ENCODE measurements at regions not wholly inside any gene's neighbourhood (a gene's known extent, or its start where the extent isn't known, plus 50 kb on each side); places are given as distances from the start of the nearest gene placed in this dataset.

DNA sequence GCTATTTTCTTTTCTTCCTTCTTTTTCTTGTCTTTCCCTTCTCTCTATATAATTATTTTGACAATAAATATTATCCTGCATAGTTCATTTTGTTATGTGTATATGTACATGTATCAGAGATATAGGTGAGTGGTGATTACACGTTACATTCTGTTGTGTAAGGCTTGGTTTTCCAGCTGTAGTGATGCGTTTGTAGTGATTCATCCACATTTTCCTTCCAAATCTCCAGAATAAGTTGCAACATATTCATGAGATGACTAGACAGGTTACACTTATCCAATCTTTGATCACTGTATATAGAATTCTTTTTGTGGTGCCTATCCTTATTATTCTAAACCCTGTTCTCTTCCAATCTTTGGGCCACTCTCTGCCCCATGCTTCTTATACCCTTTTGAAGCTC is 540.2 kb downstream of the GBA3 start:
- H3K4me2 ChIP-seq = no peak overlapping the region
- no peak overlapping the region for H3K27ac ChIP-seq
- no peak overlapping the region for H3K9ac ChIP-seq
- no peaks in the 10 kb centered on the region for H3K4me1 ChIP-seq (ENCODE audit: low read depth, poor library complexity, severe bottlenecking)
- H3K27me3 ChIP-seq (ENCODE audit: insufficient read depth, low read depth) = no peaks in the 10 kb centered on the region
- H2AFZ ChIP-seq (ENCODE audit: low read depth) = no peak overlapping the region
- TF ChIP-seq, protein P1, sequence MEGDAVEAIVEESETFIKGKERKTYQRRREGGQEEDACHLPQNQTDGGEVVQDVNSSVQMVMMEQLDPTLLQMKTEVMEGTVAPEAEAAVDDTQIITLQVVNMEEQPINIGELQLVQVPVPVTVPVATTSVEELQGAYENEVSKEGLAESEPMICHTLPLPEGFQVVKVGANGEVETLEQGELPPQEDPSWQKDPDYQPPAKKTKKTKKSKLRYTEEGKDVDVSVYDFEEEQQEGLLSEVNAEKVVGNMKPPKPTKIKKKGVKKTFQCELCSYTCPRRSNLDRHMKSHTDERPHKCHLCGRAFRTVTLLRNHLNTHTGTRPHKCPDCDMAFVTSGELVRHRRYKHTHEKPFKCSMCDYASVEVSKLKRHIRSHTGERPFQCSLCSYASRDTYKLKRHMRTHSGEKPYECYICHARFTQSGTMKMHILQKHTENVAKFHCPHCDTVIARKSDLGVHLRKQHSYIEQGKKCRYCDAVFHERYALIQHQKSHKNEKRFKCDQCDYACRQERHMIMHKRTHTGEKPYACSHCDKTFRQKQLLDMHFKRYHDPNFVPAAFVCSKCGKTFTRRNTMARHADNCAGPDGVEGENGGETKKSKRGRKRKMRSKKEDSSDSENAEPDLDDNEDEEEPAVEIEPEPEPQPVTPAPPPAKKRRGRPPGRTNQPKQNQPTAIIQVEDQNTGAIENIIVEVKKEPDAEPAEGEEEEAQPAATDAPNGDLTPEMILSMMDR (conservative IDR thresholded peaks at IDR 0.05; ENCODE audit: low read depth, low read length) = no peak
- H3K36me3 ChIP-seq (ENCODE audit: insufficient read depth) = no peaks in the 10 kb centered on the region
- no peaks in the 10 kb centered on the region for H4K20me1 ChIP-seq (ENCODE audit: insufficient read depth)
- no peaks in the 10 kb centered on the region for H3K79me2 ChIP-seq (ENCODE audit: insufficient read depth, low read depth)
- H3K4me3 ChIP-seq (IDR thresholded peaks at IDR 0.05; ENCODE audit: insufficient read depth, low read depth, low read length) = no peak overlapping the region

DNA sequence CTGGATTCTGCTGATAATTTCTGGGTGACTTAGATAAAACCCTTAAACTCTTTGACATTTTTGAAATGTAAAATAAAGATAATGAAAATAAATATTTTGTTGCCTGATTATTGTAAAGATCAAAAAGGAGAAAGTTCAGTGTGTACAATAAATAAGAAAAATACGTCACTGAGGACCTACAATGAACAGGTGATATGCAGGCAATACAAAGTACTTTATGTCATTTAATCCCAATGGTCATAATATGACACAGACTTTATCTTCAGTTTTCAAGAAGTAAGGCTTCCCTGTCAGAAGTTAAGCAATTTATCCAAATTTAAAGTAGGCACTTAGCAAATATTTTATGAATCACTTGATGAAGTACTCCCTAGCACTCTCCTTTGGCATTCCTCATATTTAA is 532.8 kb downstream of the GBA3 start:
- Histone ChIP-seq H3K36me3 (ENCODE audit: insufficient read depth) (no peaks in the 10 kb centered on the region), H3K4me1 (ENCODE audit: low read depth, poor library complexity, severe bottlenecking) (no peaks in the 10 kb centered on the region), H3K79me2 (ENCODE audit: insufficient read depth, low read depth) (no peaks in the 10 kb centered on the region), H3K9ac (no peak overlapping the region), H4K20me1 (ENCODE audit: insufficient read depth) (no peaks in the 10 kb centered on the region), H3K4me2 (no peak overlapping the region), H3K4me3 (IDR thresholded peaks at IDR 0.05; ENCODE audit: insufficient read depth, low read depth, low read length) (no peak overlapping the region), H3K27me3 (ENCODE audit: insufficient read depth, low read depth) (no peaks in the 10 kb centered on the region), H2AFZ (ENCODE audit: low read depth) (no peak overlapping the region), H3K27ac (no peak overlapping the region)
- TF ChIP-seq, protein P1 (conservative IDR thresholded peaks at IDR 0.05; ENCODE audit: low read depth, low read length) = no peak

DNA sequence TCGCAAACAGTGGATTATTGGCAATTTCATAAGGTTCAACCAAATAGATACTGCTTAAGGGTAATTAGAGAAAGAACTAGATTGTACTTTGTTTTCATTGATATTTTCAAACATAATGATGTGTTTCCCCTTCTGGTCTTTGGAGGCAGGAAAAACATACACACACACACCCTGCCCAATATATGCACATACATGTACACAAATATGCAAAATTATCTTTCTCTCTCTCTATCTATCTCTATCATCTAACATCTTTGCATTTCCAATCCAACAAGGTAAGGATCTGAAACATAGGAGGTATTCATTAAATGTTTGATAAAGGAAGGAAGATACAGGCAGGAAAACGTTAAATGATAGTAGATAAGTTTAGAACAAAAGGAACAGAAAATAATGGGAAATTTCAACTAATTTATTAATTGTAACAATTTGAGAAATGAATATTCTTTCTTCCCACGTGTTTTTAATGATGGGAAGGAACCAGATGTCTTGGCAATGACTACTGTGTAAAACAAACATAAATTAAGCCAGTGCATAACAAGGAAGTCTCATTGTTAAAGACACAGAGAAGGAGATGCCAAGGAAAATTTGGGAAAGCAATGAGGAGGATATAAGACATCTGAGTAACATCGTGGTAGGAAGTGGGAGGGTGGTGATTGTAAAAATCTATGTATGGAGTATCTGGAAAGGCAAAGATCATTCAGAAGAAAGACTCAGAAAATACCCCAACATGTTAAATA is 532.1 kb downstream of the GBA3 start:
- TF ChIP-seq, protein P1 (conservative IDR thresholded peaks at IDR 0.05; ENCODE audit: low read depth, low read length) = no peak
- H3K79me2 ChIP-seq (ENCODE audit: insufficient read depth, low read depth) = no peaks in the 10 kb centered on the region
- no peaks in the 10 kb centered on the region for H4K20me1 ChIP-seq (ENCODE audit: insufficient read depth)
- H3K4me1 ChIP-seq (ENCODE audit: low read depth, poor library complexity, severe bottlenecking) = no peaks in the 10 kb centered on the region
- no peaks in the 10 kb centered on the region for H3K36me3 ChIP-seq (ENCODE audit: insufficient read depth)
- no peak overlapping the region for H3K27ac ChIP-seq
- H3K4me2 ChIP-seq = no peak overlapping the region
- no peak overlapping the region for H2AFZ ChIP-seq (ENCODE audit: low read depth)
- H3K9ac ChIP-seq = no peak overlapping the region
- no peaks in the 10 kb centered on the region for H3K27me3 ChIP-seq (ENCODE audit: insufficient read depth, low read depth)
- H3K4me3 ChIP-seq (IDR thresholded peaks at IDR 0.05; ENCODE audit: insufficient read depth, low read depth, low read length) = no peak overlapping the region

DNA sequence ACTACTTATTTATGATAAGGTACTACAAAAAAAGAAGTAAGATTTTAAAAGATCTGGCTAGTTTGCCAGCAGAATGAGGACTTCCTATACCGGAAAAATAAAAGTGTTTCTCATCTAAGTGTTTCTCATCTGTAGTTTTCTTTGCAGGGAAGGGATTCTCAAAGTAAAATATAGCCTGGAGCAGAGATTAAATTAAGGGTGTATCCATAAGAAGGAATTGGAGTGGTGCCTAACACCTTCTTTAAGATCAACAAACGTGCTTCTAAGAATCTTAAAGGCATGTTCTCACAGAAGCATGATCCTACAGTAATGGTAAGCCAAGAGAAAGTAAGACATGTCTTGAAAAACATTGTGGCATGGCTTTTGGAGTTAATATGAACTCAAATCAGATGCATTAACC is 528.2 kb downstream of the GBA3 start:
- no peaks in the 10 kb centered on the region for H3K36me3 ChIP-seq (ENCODE audit: insufficient read depth)
- H3K4me3 ChIP-seq (IDR thresholded peaks at IDR 0.05; ENCODE audit: insufficient read depth, low read depth, low read length) = no peak overlapping the region
- no peak overlapping the region for H3K9ac ChIP-seq
- no peak overlapping the region for H3K27ac ChIP-seq
- H2AFZ ChIP-seq (ENCODE audit: low read depth) = no peak overlapping the region
- H4K20me1 ChIP-seq (ENCODE audit: insufficient read depth) = no peaks in the 10 kb centered on the region
- no peaks in the 10 kb centered on the region for H3K4me1 ChIP-seq (ENCODE audit: low read depth, poor library complexity, severe bottlenecking)
- H3K4me2 ChIP-seq = no peak overlapping the region
- H3K79me2 ChIP-seq (ENCODE audit: insufficient read depth, low read depth) = no peaks in the 10 kb centered on the region
- TF ChIP-seq, protein P1 (conservative IDR thresholded peaks at IDR 0.05; ENCODE audit: low read depth, low read length) = no peak
- no peaks in the 10 kb centered on the region for H3K27me3 ChIP-seq (ENCODE audit: insufficient read depth, low read depth)
